Effector memory CD4-positive, alpha-beta T cell (primary cell): ENCODE measurements at regions not wholly inside any gene's neighbourhood (a gene's known extent, or its start where the extent isn't known, plus 50 kb on each side); places are given as distances from the start of the nearest gene placed in this dataset.

Experiments
- DNase-seq, 3 donors: peaks; one replicate each; pipeline ENCODE4 v3.0.0-alpha.2; 2020
- H3K27ac ChIP-seq: 2 replicates; pipeline ENCODE4 v1.7.0; 2013; ENCODE audit warnings: mild to moderate bottlenecking, low read length, moderate library complexity; ENCODE audit not compliant: insufficient read depth, poor library complexity, severe bottlenecking
- H3K27me3 ChIP-seq: replicated peaks from 2 replicates; pipeline ENCODE4 v1.7.0; 2013; ENCODE audit warnings: mild to moderate bottlenecking, low read length; ENCODE audit not compliant: insufficient read depth, control insufficient read depth, poor library complexity, severe bottlenecking
- H3K36me3 ChIP-seq: 2 replicates; pipeline ENCODE4 v1.7.0; 2013; ENCODE audit warnings: mild to moderate bottlenecking, low read length, moderate library complexity; ENCODE audit not compliant: control insufficient read depth, insufficient read depth
- H3K4me1 ChIP-seq: 2 replicates; pipeline ENCODE4 v1.7.0; 2013; ENCODE audit warnings: low read length, mild to moderate bottlenecking; ENCODE audit not compliant: control insufficient read depth, insufficient read depth, poor library complexity, severe bottlenecking
- H3K4me3 ChIP-seq: 2 replicates; pipeline ENCODE4 v1.7.0; 2013; ENCODE audit warnings: low read length, low read depth, mild to moderate bottlenecking; ENCODE audit not compliant: insufficient read depth, poor library complexity, severe bottlenecking
- H3K9me3 ChIP-seq: 2 replicates; pipeline ENCODE4 v1.7.0; 2013; ENCODE audit warnings: mild to moderate bottlenecking, low read length, moderate library complexity; ENCODE audit not compliant: control insufficient read depth

GRCh38 chr5:34545626-34546025 lies 110.5 kb upstream of the RAI14 start:
- H3K27ac ChIP-seq: no peak overlapping the region
- H3K4me1 ChIP-seq: no peaks in the 10 kb centered on the region
- no peaks in the 10 kb centered on the region for H3K36me3 ChIP-seq
- no peak for DNase-seq
- no peaks in the 10 kb centered on the region for H3K9me3 ChIP-seq
- no peak overlapping the region for H3K4me3 ChIP-seq
- no peaks in the 10 kb centered on the region for H3K27me3 ChIP-seq

DNA sequence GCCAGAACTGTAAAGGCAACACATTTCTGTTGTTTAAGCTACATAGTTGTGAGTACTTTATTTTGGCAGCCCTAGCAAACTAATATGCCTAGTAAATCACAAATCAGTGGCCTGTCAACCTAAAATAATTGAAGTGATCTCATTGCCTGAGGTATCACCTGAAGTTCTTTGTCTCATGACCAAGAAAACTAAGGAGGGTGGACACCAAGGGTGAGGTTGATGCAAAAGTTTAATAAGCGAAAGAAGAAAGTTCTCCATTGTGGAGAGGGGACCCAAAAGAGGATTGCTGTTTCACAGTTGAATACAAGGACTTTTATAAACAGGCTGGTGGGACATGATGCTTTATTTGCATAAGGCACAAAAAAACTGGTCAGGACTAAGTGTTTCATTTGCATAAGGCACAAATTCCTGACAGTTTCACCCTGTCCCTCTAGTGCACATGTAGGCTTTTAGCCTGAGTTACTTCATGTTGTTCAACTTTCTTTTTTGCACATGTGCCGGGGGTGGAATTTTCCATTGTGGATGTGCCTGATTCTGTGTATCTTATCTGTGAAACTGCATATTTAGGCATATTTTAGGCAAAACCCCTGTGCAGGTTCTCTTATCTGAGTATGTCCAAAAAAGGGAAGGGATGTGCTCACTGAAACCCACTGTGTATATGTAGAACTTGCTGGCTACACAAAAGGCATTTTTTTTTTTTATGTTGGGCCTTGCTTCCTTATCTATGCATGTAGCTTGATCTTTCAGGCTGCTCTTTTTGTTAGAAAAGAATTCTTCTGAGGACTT lies 108.6 kb upstream of the RAI14 start:
- Histone ChIP-seq H3K27ac (no peak overlapping the region), H3K9me3 (no peaks in the 10 kb centered on the region), H3K4me3 (no peak overlapping the region), H3K4me1 (no peaks in the 10 kb centered on the region), H3K36me3 (no peaks in the 10 kb centered on the region), H3K27me3 (no peaks in the 10 kb centered on the region)
- no peak for DNase-seq

GRCh38 chr5:34548086-34548403 lies 108.1 kb upstream of the RAI14 start:
- Histone ChIP-seq H3K4me1 (no peaks in the 10 kb centered on the region), H3K27ac (no peak overlapping the region), H3K27me3 (no peaks in the 10 kb centered on the region), H3K9me3 (no peaks in the 10 kb centered on the region), H3K36me3 (no peaks in the 10 kb centered on the region), H3K4me3 (no peak overlapping the region)
- DNase-seq: no peak

- Histone ChIP-seq H3K27me3 (no peaks in the 10 kb centered on the region), H3K27ac (no peak overlapping the region), H3K9me3 (no peaks in the 10 kb centered on the region), H3K4me3 (no peak overlapping the region), H3K4me1 (no peaks in the 10 kb centered on the region), H3K36me3 (no peaks in the 10 kb centered on the region)
- no peak for DNase-seq
Measured at GRCh38 chr5:34550247-34550646, 105.9 kb upstream of the RAI14 start.

DNA sequence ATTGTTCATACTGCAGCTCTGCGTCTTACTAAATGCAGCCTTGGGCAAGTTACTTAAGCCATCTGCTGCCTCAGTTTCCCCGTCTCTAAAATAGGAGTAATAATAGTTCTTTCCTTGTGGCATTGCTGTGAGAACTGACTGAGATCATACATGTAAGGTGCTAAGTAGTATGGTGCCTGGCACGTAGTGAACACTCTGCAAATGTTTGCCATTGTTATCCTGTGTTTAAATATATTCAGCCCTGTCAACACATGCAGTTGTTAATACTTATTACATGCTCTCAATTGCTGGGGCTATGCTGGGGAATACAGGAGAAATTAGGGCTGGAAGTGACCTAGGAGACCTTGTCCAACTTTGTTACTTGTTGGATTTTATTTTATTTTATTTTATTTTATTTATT lies 105.2 kb upstream of the RAI14 start:
- Histone ChIP-seq H3K36me3 (no peaks in the 10 kb centered on the region), H3K4me1 (no peaks in the 10 kb centered on the region), H3K9me3 (no peaks in the 10 kb centered on the region), H3K27ac (no peak overlapping the region), H3K4me3 (no peak overlapping the region), H3K27me3 (no peaks in the 10 kb centered on the region)
- DNase-seq: no peak

DNA sequence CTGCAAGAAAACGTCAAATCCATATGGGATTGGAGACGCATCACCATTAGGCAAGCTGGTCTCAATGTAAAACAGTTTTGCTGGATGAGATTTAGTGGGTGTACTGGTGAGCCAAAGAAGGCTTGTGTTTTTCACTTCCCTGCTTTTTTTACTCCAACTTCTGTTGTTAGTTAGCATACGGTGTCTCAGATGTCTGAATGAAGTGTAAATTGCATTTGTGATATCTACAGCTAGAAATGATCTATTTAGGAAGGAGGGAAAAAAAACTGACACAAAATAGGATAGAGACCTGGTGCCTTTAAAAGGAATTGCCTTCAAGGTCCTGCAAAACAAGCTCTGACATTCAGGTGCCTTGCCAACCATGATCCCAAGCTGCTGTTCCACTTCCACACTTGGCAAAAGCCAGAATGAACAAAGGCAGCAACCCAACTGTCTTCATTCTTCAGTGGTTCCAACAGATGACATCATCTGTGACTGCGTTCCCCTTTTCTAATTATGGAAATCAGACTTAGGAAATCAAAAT lies 104.2 kb upstream of the RAI14 start:
- no peak for DNase-seq
- Histone ChIP-seq H3K36me3 (no peaks in the 10 kb centered on the region), H3K27ac (no peak overlapping the region), H3K27me3 (no peaks in the 10 kb centered on the region), H3K4me3 (no peak overlapping the region), H3K9me3 (no peaks in the 10 kb centered on the region), H3K4me1 (no peaks in the 10 kb centered on the region)

DNA sequence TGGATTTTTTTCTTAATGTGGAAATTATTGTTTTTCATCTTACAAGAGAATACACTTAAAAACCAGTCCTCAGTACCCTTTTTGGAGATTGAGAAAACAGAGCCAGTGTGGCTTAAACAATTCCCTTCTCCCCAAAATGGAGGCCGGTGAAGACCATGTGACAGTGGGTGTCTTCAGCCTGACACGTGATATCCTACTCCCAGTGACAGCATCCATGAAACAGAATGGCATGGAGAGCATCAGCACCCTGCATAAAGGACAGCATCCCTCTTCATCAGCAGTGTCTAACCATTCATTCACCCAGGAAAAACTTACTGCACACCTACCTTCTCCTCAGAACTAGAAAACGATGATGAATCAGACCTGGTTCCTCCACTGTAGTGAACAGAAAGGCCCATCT lies 103.4 kb upstream of the RAI14 start:
- Histone ChIP-seq H3K27me3 (no peaks in the 10 kb centered on the region), H3K36me3 (no peaks in the 10 kb centered on the region), H3K9me3 (no peaks in the 10 kb centered on the region), H3K27ac (no peak overlapping the region), H3K4me1 (no peaks in the 10 kb centered on the region), H3K4me3 (no peak overlapping the region)
- DNase-seq: no peak

GRCh38 chr5:34553581-34553980 lies 102.5 kb upstream of the RAI14 start:
- H3K9me3 ChIP-seq: no peaks in the 10 kb centered on the region
- no peak overlapping the region for H3K27ac ChIP-seq
- no peaks in the 10 kb centered on the region for H3K36me3 ChIP-seq
- H3K4me1 ChIP-seq: no peaks in the 10 kb centered on the region
- no peak overlapping the region for H3K4me3 ChIP-seq
- H3K27me3 ChIP-seq: no peaks in the 10 kb centered on the region
- no peak for DNase-seq

DNA sequence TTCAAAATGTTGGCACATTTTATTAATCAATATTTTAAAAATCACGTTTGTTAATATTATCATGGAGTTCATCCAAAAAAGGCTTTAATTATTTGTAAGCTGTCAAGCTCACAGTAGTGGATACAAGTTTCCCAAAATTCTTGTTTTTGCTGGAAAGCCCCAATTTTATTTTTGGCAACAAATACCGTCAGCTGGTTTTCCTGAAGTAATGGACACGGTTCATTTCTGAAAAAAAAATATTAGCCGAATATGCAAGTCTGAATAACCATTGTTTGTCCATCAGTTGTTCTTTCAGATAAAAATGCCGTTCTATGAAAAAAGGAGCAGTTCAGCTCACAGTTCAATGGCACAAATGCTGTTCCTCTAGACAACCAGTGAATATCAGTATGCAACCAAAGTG lies 101.5 kb upstream of the RAI14 start:
- Histone ChIP-seq H3K36me3 (no peaks in the 10 kb centered on the region), H3K4me3 (no peak overlapping the region), H3K27ac (no peak overlapping the region), H3K4me1 (no peaks in the 10 kb centered on the region), H3K27me3 (no peaks in the 10 kb centered on the region), H3K9me3 (no peaks in the 10 kb centered on the region)
- no peak for DNase-seq

DNA sequence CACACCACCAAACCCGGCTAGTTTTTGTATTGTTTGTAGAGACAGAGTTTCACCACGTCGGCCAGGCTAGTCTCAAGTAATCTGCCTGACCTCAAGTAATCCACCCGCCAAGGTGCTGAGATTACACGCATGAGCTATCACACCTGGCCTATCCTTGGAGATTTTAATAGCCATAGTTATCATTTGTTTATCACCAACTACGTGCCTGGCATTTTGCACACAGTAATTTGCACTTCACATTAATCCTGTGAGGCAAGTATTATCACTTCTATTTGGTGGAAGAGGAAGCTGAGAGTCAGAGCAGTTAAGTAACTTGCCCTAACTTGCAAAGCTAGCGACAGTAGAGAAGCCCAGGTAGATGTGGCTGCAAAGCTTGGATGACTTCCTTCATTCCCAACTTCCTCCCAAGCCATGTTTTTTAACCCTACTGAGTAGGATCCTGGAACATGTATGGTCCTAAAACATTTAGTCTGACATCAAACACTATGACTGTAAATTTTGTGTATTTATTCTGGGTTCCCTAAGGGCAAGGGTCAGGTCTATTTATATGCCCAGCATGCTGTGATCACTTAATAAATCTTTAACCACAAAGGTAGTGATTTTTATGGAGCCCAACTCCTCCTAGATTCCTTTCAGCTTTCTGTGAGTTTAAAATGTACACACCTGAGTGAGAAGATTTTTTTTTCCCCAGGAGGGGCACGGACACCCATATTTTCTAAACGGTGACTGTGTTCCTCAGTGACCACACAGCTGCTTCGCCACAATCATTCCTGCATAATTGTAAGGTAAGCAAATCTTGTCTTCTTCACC lies 100.2 kb upstream of the RAI14 start:
- Histone ChIP-seq H3K9me3 (no peaks in the 10 kb centered on the region), H3K27me3 (no peaks in the 10 kb centered on the region), H3K4me1 (no peaks in the 10 kb centered on the region), H3K36me3 (no peaks in the 10 kb centered on the region), H3K4me3 (no peak overlapping the region), H3K27ac (no peak overlapping the region)
- no peak for DNase-seq
